Adipocyte (in vitro differentiated cells): ENCODE measurements at regions not wholly inside any gene's neighbourhood (a gene's known extent, or its start where the extent isn't known, plus 50 kb on each side); places are given as distances from the start of the nearest gene placed in this dataset.

Experiments used
- DNase-seq: peaks from one replicate; pipeline ENCODE4 v3.0.0-alpha.2; 2015; ENCODE audit warnings: low read depth
- H3K27me3 ChIP-seq: replicated peaks from 2 replicates; pipeline ENCODE4 v1.7.0; 2013; ENCODE audit warnings: mild to moderate bottlenecking, low read length, moderate library complexity; ENCODE audit not compliant: control insufficient read depth, insufficient read depth
- H3K36me3 ChIP-seq: 2 replicates; pipeline ENCODE4 v1.7.0; 2013; ENCODE audit warnings: low read length, mild to moderate bottlenecking, moderate library complexity; ENCODE audit not compliant: control insufficient read depth, insufficient read depth, severe bottlenecking
- H3K4me1 ChIP-seq: 2 replicates; pipeline ENCODE4 v1.7.0; 2013; ENCODE audit warnings: mild to moderate bottlenecking, low read length, moderate library complexity; ENCODE audit not compliant: control insufficient read depth, insufficient read depth
- H3K4me3 ChIP-seq: 2 replicates; pipeline ENCODE4 v1.7.0; 2013; ENCODE audit warnings: mild to moderate bottlenecking, low read length, moderate library complexity
- H3K9ac ChIP-seq: 2 replicates; pipeline ENCODE4 v1.7.0; 2013; ENCODE audit warnings: mild to moderate bottlenecking, low read length, moderate library complexity
- H3K9me3 ChIP-seq: 2 replicates; pipeline ENCODE4 v1.7.0; 2013; ENCODE audit warnings: mild to moderate bottlenecking, low read length, moderate library complexity; ENCODE audit not compliant: control insufficient read depth

DNA sequence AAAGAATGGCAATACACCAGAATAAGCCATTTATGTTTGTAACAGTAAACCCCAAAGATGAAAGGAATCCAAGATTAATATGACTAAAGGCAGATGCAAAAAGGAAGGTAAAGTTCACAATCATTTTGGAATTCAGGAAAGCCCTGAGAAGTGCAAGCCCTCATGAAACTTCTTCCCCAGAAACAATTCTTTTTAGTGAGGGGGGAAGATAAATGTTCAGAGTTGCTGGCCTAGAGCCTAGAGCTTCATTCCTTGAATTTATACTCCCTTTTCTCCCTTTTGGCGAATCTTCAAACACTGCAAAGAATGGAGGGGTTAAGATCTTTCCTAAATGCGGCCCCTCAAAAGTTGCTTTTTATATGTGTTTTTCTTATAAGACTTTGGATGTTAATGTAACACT is 368.8 kb downstream of the MEIS1 start:
- Histone ChIP-seq H3K36me3 (no peaks in the 10 kb centered on the region), H3K9ac (no peak overlapping the region), H3K4me1 (peaks cover 9% of the 10 kb centered on the region), H3K4me3 (no peak overlapping the region), H3K9me3 (no peaks in the 10 kb centered on the region), H3K27me3 (no peaks in the 10 kb centered on the region)
- peak; percentile 43 for DNase-seq

DNA sequence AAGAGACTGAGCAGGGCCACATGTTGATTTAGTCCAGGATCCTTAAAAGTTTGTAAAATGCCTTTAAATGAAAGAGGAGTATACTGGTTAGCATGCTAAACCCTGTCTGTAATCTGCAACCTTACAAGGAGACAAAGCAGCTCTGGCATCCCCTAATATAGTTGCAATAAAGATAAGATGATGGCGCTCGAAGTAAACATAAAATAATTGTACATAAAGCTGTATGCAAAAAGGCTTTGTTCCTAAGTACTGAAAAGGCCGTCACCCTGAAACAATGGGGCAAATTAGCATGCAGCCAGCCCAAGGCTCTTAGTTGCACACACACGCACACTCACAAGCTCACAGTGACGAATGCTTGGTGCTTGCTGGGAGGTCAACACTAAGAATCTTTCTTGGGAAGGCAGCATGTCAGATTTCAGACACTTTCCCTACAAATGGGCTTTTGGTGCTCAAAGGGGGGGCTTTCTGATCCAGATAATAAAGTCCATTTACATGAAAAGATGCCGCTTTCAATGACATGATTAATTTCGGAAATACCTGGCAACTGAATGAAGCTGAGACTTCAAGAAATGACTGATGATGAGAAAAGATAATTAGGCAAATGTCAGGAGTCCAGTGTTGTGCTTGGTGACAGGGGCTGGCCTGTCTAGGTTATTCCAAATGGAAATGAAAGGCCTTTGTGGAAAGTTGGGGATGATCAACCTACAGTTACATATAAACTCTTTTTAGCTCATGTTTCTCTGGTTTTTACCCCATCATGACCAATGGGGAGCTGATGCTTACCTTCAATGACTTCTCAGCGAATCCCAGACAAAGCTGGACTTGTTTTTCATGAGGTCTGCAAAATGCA is 370.3 kb downstream of the MEIS1 start:
- Histone ChIP-seq H3K9me3 (no peaks in the 10 kb centered on the region), H3K27me3 (no peaks in the 10 kb centered on the region), H3K4me1 (peaks cover 9% of the 10 kb centered on the region), H3K9ac (no peak overlapping the region), H3K4me3 (no peak overlapping the region), H3K36me3 (no peaks in the 10 kb centered on the region)
- no peak for DNase-seq

DNA sequence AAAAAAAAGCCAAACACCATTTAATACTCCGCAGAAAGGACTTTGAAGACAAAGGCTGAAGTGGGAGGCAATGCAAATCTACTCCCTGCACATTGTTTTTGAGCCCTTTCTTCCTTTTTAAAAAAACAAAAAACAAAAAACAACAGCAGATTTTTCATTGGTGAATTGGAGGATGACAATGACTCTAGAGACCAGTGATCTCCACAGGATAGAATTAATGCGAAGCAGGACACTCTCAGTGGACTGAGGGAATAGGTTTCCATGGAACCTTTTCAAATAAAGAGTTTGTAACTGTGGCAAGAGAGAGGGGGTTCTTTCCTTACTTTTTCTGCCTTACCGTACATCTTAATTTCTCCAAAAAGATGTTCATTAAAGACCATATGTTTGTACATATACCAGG is 371.0 kb downstream of the MEIS1 start:
- Histone ChIP-seq H3K9me3 (no peaks in the 10 kb centered on the region), H3K27me3 (no peaks in the 10 kb centered on the region), H3K9ac (no peak overlapping the region), H3K4me1 (peaks cover 9% of the 10 kb centered on the region), H3K4me3 (no peak overlapping the region), H3K36me3 (no peaks in the 10 kb centered on the region)
- no peak for DNase-seq

GRCh38 chr2:66813525-66813924 is 378.6 kb downstream of the MEIS1 start:
- no peak overlapping the region for H3K9ac ChIP-seq
- H3K4me1 ChIP-seq: no peaks in the 10 kb centered on the region
- no peaks in the 10 kb centered on the region for H3K36me3 ChIP-seq
- H3K4me3 ChIP-seq: no peak overlapping the region
- peaks cover 1% of the 10 kb centered on the region for H3K9me3 ChIP-seq
- H3K27me3 ChIP-seq: no peaks in the 10 kb centered on the region
- peak; percentile 25 for DNase-seq

GRCh38 chr2:66813976-66814375 is 379.1 kb downstream of the MEIS1 start:
- Histone ChIP-seq H3K36me3 (no peaks in the 10 kb centered on the region), H3K4me3 (no peak overlapping the region), H3K4me1 (no peaks in the 10 kb centered on the region), H3K27me3 (no peaks in the 10 kb centered on the region), H3K9me3 (peaks cover 5% of the 10 kb centered on the region), H3K9ac (no peak overlapping the region)
- peak; percentile 9 for DNase-seq

GRCh38 chr2:66814916-66815315 is 380.0 kb downstream of the MEIS1 start:
- H3K9me3 ChIP-seq: peaks cover 5% of the 10 kb centered on the region
- DNase-seq: no peak
- no peaks in the 10 kb centered on the region for H3K27me3 ChIP-seq
- no peak overlapping the region for H3K9ac ChIP-seq
- H3K4me1 ChIP-seq: no peaks in the 10 kb centered on the region
- H3K36me3 ChIP-seq: no peaks in the 10 kb centered on the region
- H3K4me3 ChIP-seq: no peak overlapping the region

DNA sequence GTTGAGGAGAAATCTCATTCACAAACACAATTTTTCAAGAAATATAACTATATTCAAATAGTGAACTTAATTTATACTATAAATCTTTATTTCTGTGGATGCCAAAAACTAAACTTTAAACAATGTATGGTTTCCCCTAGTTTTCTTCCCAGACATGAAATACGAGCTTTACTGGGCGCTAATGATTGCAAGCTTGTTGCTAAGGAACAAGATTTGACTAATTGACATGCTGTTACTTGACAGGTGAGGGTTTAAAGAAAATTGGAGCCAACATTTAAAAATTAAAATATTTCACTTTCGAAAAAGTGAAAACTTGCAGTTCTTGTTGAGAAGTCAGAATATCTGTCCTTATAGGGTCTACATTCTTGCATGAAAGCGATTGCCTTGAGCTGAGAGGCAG is 381.0 kb downstream of the MEIS1 start:
- H3K9me3 ChIP-seq: peaks cover 5% of the 10 kb centered on the region
- no peaks in the 10 kb centered on the region for H3K27me3 ChIP-seq
- no peak for DNase-seq
- H3K4me1 ChIP-seq: no peaks in the 10 kb centered on the region
- no peak overlapping the region for H3K9ac ChIP-seq
- H3K36me3 ChIP-seq: no peaks in the 10 kb centered on the region
- no peak overlapping the region for H3K4me3 ChIP-seq

DNA sequence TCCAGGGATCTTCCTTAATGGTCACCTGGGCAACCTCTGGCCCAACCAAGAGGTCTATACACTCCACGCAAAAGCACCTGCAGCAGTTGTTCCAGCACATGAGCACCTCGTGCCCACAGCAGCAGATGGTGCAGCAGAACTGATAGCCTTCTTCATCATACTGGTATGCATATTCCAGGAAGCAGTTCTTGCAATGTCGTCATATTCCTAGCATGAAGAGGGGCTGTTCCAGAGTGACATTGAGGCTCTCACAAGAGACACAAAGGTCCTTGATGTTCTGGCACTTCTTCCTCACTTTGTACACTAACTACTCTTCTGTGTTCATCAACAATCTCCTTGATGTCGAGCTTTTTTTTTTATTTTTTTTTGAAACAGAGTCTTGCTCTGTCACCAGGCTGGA is 386.2 kb downstream of the MEIS1 start:
- Histone ChIP-seq H3K4me3 (no peak overlapping the region), H3K4me1 (no peaks in the 10 kb centered on the region), H3K9me3 (peaks cover 5% of the 10 kb centered on the region), H3K9ac (no peak overlapping the region), H3K36me3 (no peaks in the 10 kb centered on the region), H3K27me3 (no peaks in the 10 kb centered on the region)
- no peak for DNase-seq

DNA sequence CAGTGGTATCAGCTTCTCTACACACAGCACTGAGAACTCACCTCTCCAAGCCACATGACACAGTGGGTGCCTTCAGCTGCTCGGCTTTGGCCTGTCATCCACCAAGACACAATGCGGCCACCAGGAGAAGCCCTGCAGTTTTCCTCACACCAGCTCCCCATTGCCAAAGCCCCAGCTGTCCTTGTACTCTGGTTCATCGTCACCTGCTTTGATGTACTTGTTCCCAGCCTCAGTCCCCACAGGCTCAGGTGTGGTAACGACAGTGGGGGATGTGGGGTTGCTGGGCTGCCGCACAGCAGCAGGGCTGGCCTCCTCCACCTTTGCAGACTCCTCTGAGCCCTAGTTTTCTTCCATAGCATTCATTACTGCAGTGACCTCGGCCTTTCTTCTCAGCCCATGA is 387.3 kb downstream of the MEIS1 start:
- no peak for DNase-seq
- no peaks in the 10 kb centered on the region for H3K27me3 ChIP-seq
- H3K4me3 ChIP-seq: no peak overlapping the region
- H3K9ac ChIP-seq: no peak overlapping the region
- no peaks in the 10 kb centered on the region for H3K36me3 ChIP-seq
- no peaks in the 10 kb centered on the region for H3K4me1 ChIP-seq
- H3K9me3 ChIP-seq: peaks cover 5% of the 10 kb centered on the region

- H3K27me3 ChIP-seq: no peaks in the 10 kb centered on the region
- H3K36me3 ChIP-seq: no peaks in the 10 kb centered on the region
- no peaks in the 10 kb centered on the region for H3K4me1 ChIP-seq
- no peak for DNase-seq
- H3K9ac ChIP-seq: no peak overlapping the region
- H3K4me3 ChIP-seq: no peak overlapping the region
- H3K9me3 ChIP-seq: no peaks in the 10 kb centered on the region
Measured at GRCh38 chr2:66824926-66825325, 390.0 kb downstream of the MEIS1 start.

GRCh38 chr2:66827851-66828250 is 392.9 kb downstream of the MEIS1 start:
- H3K27me3 ChIP-seq: no peaks in the 10 kb centered on the region
- H3K36me3 ChIP-seq: no peaks in the 10 kb centered on the region
- no peak overlapping the region for H3K9ac ChIP-seq
- no peak for DNase-seq
- no peak overlapping the region for H3K4me3 ChIP-seq
- no peaks in the 10 kb centered on the region for H3K4me1 ChIP-seq
- H3K9me3 ChIP-seq: no peaks in the 10 kb centered on the region

- H3K36me3 ChIP-seq: no peaks in the 10 kb centered on the region
Measured at GRCh38 chr2:66828876-66829275, 394.0 kb downstream of the MEIS1 start.

More at GRCh38 chr2:66828876-66829275, 394.0 kb downstream of the MEIS1 start:
- Histone ChIP-seq H3K27me3 (no peaks in the 10 kb centered on the region), H3K9me3 (no peaks in the 10 kb centered on the region), H3K4me1 (peaks cover 8% of the 10 kb centered on the region), H3K9ac (no peak overlapping the region), H3K4me3 (no peak overlapping the region)
- no peak for DNase-seq
